ENCODE measurements at regions not wholly inside any gene's neighbourhood (a gene's known extent, or its start where the extent isn't known, plus 50 kb on each side); places are given as distances from the start of the nearest gene placed in this dataset.

GRCh38 chr4:151831526-151831925, 70.7 kb upstream of the GATB start:
- no peak for DNase-seq

- DNase-seq = no peak
These were observed 69.4 kb upstream of the GATB start for GRCh38 chr4:151830168-151830567.

DNA sequence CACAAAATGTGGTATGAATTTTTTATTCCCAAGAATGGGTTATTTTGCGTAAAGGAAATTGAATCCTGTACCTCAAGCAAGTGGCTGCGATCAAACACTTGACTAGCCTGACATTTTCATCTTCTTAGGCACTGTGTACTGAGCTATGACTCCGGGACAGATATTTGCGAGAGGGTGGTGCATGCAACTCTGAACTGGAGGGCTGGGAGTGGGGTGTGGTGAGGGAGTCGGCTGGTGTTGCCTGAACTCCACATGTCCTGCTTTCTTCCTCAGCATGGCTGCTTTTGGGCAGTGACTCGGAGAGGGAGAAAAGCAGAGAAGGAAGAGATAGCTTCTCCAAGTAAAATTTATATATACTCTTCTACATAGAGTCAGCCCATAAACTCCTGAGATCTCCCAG, 68.5 kb upstream of the GATB start:
- no peak for DNase-seq

GRCh38 chr4:151824656-151825055, 63.8 kb upstream of the GATB start:
- DNase-seq = no peak

DNA sequence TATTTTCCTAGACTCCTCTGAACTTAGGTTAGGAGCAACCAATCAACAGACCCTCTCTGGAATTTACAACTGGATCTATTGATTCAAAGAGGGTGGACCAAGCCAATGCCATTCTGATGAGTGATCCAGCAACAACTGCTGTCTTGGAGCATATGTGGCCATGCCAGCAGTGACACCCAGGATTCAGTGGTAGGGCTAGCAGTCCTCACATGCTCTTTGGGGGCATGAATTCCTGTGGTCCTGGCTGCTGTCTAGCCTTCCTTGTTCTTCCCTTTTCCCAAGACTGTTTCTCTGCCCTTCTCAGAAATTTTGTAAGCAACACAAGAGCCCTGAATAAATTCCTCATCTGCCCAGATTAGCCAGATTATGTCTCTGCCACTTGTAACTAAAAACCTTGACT, 61.5 kb upstream of the GATB start:
- no peak for DNase-seq

DNA sequence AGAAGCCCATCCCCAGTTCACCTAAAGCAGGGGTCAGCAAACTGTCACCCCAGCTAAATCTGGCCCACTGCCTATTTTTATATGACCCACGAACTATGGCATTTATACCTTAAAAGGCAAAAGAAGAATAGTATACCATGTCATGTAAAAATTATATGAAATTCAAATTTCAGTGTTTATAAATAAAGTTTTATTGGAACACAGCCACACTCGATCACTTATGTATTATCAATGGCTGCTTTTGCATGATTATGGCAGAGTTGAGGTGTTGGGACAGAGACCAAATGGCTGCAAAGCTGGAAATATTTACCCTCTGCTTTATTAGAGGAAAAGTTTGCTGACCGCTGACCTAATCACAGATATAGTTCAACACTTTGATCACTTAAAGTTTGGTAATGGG, 59.2 kb upstream of the GATB start:
- no peak for DNase-seq

GRCh38 chr4:151811403-151811802, 50.6 kb upstream of the GATB start:
- DNase-seq = no peak

Measured in fibroblast of skin of scalp (primary cell).